LHCN-M2 (cell line): ENCODE measurements at regions not wholly inside any gene's neighbourhood (a gene's known extent, or its start where the extent isn't known, plus 50 kb on each side); places are given as distances from the start of the nearest gene placed in this dataset.

ENCODE experiments used
- DNase-seq: peaks from one replicate; pipeline ENCODE4 v3.0.0-alpha.2; 2012; ENCODE audit warnings: low read depth

- DNase-seq = no peak
These were observed 290.3 kb downstream of the NSG2 start for GRCh38 chr5:174335682-174336364.

DNA sequence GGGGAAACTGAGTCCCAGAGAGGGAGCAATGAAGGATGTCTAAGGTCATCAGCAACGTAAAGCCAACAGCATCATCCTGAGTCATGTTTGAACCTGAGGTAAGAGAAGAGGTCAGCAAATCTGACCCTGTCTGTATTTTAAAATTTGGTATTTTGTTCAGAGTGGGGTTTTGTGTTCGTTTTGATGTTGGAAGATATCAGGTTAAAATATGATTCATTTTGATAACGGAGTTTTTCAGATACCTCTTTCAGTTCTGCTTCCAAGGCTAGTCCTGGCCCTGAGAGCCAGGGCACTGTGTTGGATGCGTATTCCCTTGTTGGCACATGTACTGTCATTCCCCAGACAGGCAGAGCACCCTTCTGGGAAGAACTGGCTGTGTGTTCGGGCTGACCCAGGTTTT lies 291.0 kb downstream of the NSG2 start:
- DNase-seq = no peak

DNA sequence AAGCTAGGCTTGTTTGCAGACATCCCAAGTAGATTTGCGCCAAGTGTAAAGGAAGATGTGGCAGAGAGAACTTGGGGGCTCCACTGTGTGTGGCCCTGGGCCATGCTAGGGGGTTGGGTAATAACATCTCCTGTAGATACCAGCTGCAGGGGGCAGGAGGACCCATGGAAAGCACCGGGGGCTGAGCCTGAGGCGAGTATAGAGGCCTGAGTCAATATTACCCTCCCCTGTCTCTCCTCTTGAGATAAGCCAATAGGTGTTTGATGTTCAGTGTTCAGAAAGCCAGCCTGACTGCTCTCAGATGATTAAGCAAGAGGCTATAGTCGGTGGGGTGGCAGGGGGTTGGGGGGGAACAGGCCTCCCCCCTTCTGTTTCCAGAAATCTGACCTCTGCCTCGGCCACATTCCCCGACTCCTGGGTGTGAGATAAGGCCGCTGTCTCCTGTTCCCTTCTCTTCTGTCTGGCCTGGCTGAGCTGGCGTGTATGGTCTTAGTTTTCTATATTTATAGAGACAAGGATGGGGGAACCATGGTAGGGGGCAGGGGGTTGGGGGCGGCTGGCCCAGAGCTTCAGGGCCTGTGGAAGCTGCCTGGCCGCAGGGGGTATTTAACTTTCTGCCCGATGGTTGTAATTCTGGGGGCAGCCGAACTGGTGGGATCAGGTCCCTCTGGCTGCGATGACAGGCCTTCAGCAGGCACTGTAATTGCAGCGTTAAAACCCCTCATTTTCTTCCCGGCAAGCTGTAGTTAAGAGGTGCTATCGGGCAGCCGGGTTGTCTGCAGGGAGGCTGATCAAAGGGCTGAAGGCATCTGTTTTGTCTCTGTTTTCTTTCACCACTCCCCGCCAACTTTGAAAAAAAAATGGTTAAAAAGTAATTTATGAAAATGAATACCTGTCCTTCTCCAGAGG lies 292.0 kb downstream of the NSG2 start:
- DNase-seq = no peak

GRCh38 chr5:174338185-174339010 lies 292.9 kb downstream of the NSG2 start:
- no peak for DNase-seq

DNA sequence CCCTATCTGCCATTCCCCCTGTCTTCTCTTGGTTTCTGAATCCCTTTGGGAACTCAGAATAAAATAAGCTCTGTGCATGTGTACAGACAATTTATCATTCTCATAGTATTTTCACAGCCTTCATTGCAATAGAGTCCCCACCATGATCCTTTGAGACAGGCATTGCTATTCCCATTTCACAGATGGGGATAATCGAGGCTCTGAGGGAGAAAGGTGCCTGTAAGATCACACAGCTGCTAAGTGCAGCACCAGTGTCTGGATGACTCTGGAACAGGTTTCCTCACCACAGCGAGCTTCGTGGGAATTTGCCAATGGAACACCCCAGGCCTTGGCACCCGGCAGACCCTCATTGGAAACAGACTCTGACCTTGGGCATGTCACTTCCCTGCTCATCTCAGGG lies 293.6 kb downstream of the NSG2 start:
- no peak for DNase-seq

- no peak for DNase-seq
These were observed 294.7 kb downstream of the NSG2 start for GRCh38 chr5:174340226-174340625.

GRCh38 chr5:174342696-174343095 lies 297.2 kb downstream of the NSG2 start:
- no peak for DNase-seq

- no peak for DNase-seq
These were observed 298.3 kb downstream of the NSG2 start for GRCh38 chr5:174343826-174344225.

GRCh38 chr5:174344335-174344734 lies 298.8 kb downstream of the NSG2 start:
- DNase-seq = no peak

DNA sequence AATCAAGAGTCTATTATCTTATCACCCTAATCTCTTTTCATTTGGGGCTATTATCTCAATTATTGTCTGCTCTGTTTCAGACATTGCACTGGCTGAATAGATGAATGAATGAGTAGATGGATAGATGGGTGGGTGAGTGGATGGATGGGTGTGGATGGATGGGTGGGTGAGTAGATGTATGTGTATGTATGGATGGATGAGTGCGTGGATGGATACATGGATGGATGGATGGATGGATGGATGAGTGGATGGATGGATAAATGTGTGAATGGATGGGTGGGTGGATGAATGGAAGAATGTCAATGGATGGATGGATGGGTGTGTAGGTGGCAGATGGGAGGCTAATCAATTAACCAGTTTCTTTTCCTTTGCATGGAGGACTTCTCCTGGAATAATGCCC lies 301.7 kb downstream of the NSG2 start:
- DNase-seq = no peak

GRCh38 chr5:174348311-174348981 lies 302.9 kb downstream of the NSG2 start:
- DNase-seq = no peak

GRCh38 chr5:174352681-174353080 lies 307.2 kb downstream of the NSG2 start:
- DNase-seq = no peak

- no peak for DNase-seq
These were observed 309.1 kb downstream of the NSG2 start for GRCh38 chr5:174354571-174354970.

DNA sequence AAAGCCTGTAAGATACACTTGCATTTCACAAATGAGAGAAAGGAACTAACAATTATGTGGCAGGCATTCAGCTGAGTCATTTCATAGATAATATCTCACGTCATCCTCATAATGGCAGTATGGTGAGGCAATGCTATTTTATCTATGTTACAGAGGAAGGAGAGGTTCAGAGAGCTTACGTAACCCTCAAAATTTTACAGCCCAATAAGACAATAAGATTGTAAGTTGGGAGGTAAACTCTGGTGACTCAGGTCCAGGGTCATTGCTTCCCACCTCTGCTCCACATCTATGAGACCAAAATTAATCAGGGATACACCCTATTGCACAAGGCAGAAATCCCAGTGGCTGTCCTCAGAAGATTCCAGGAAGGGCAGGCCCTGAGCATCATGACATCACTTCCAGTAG lies 309.7 kb downstream of the NSG2 start:
- no peak for DNase-seq

GRCh38 chr5:174355995-174356394 lies 310.5 kb downstream of the NSG2 start:
- no peak for DNase-seq

- DNase-seq = no peak
These were observed 311.0 kb downstream of the NSG2 start for GRCh38 chr5:174356536-174356935.

DNA sequence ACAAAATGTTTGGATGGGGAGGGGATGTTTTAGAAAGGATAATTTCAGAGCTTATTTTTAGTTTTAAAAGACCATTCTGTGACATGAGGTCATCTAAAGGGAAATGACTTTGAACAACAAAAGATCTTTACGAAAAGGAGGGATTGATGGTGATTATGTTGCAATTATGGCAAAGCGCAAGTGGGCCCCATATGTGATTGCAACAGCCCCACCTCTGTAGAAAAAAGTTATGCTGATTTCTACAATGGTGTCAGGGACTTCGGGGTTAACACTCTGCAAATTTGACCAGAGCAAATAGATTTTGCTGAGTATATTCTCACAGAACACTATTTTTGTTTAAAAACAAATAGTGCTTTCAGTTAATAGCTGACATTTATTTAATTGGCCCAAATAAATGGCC lies 312.8 kb downstream of the NSG2 start:
- DNase-seq = no peak

DNA sequence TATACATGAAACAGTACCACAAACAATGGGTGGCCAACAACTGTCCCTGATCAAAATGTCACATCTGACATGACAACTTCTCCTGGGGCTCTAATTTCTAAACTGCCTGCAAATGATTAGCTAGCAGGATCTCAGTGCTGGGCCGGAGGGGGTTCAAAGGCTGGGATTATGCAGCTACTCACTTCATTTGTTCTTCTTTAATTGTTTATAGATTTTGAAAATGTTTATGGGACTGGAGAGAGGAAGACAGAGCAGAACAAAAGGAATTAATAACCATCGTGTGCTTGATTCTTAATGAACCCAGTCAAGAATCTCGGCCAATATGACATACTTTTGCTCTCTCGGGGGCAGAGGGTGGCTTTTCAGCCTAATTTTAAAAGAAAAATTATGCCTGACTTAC lies 313.6 kb downstream of the NSG2 start:
- DNase-seq = no peak

DNA sequence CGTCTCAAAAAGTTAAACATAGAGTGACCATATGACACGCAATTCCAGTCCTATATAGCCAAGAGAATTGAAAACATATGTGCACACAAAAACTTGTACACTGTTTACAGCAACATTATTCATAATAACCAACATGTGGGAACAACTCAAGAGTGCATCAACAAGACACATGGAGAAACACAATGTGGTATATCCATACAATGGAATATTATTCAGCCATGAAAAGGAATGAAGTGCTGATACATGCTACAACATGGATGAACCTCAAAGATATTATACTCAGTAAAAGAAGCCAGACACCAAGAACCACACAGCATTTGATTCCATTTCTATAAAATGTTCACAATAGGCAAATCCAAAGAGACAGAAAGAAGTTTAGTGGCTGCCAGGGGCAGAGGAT lies 317.0 kb downstream of the NSG2 start:
- no peak for DNase-seq

GRCh38 chr5:174363934-174364333 lies 318.4 kb downstream of the NSG2 start:
- DNase-seq = no peak

- DNase-seq = no peak
These were observed 319.2 kb downstream of the NSG2 start for GRCh38 chr5:174364676-174365075.
